NCI-H146 treated with DMSO at 0.1 percent for 48 hours (cell line): ENCODE measurements at regions not wholly inside any gene's neighbourhood (a gene's known extent, or its start where the extent isn't known, plus 50 kb on each side); places are given as distances from the start of the nearest gene placed in this dataset.
A peak's percentile ranks its signal among the peaks of the same experiment; 100 is the strongest.
"Not testable (repeated sequence)": the region's sequence is repeated elsewhere in the genome, so short reads cannot be mapped to it uniquely, and the experiment has no call there.

Experiments
- DNase-seq: peaks from one replicate; lab custom pipeline; 2025; ENCODE audit not compliant: unreplicated experiment; lab: John Stamatoyannopoulos, UW

DNA sequence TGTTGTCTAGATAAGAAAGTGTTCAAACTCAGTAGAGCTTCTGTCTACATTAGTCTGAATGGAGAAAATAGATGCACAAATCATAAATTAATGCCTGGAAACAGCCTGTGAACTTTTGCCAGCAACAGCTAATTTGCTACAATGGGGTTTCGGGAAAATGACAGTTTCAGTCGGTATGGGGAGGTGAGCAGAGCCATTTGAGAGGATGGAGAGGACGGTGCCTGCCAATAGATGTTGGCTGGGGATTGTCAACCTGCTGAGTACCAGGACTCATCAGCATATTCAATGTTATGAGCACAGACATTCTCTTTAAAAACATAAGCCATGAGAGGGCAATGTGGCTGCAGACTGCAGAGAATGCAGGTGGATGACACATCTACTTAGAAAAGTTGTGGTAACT, 230.3 kb upstream of the PCDH18 start:
- DNase-seq, result no peak

DNA sequence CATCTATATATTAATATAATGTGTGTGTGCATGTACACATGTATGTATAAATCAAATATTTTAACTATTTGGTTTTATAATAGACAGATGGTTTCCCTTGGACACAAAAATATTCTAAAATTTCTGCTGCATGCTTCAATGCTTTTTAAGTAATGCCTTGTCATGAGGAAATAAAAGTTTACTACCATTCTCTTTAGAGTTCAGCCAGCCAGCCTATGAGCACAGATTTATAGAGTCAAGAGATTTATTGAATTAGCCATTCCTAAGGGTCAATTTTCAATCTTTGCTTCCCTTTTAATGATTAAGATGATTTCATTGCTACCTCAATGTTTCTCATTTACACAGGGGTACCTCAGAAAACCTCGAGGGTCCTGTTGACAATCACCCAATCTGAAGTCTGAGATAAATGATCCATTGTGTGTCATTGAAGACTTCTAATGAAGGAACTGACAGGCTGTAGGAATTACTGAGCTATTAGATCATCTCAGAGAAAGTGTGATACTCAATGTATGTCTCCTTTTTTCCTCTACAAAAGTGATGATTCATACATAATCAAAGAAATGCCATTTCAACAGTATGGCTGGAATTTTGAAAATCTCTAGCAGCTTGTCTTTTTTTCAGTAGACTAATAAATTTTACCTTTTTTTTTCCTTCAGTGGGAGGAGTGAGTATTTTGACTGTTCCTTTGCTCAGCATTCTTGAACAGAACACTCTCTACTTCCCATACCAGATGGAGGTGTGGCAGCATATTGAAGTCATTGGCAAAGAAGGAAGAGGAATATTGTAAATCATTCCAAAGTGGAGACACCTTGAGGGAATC, 222.6 kb upstream of the PCDH18 start:
- no peak for DNase-seq

DNA sequence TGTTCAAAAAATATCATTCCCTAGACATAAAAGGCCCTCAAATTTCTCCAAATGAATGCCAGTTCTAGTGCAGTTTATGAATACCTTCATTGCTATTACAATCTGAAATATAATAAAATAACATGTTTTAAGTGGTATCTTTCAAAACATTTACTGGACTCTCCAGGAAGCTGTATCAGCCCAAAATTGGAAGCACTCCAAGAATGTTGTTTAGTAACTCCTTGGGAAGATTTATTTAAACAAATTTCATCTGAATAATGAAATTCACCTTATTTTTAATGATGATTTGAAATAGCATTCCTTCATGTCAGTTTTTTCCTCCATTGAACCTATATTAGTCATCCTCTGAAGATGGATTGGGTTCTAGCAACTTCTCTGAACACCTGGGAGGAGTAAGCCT, 217.2 kb upstream of the PCDH18 start:
- no peak for DNase-seq

DNA sequence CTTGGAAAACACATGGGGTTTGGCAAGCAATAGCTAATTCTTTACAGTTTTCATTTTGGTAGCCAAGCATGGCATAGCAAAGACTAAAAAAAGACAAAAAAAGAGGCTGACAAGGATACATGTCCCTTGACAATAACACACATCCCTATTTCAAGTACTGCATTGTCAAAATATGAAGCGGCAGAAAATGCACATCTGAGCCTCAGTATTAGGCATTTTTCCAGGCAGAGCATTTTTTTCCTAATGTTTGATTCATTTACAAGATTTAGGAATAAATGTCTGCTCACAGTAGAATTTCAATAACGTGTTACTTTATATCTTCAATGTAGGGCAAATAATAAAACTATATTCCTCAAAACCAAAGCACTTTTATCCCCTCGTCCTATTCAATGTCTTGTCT, 216.3 kb upstream of the PCDH18 start:
- no peak for DNase-seq

DNA sequence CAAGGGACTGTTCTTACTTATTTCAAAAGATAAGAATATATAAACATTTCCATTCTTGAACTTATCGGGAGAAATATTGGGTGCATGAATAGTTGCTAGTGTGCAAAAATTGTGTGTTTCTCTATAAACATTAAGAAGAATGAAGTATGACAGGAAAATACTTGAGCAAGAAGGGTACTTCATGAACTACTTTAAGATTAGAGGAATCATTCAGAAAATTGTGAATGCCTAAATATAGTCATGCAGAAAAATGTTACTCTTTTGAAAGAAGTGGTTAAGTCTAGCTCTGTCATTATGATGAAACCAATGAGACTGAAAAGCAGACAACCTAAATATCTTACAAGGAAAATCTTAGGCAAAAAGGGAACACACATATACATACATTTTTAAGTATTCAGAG, 207.8 kb upstream of the PCDH18 start:
- no peak for DNase-seq

DNA sequence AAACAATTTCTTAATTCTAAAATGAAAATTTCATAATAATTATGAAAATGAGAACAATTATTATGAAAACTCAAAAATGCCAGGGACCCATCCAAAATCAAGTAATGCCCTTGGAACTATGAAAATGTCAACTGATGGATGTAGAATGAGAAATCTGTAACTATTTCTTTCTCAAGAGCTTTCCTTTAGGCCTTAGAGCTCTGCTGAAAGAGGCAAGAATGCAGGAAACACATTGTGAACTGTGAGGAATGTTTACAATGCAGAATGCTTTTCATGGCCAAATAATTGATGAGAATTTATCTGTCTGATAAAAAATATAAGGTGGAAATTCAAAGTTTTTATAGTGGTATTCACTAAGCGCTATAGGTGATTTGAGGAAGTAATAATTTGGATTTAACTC, 207.1 kb upstream of the PCDH18 start:
- DNase-seq, result no peak

DNA sequence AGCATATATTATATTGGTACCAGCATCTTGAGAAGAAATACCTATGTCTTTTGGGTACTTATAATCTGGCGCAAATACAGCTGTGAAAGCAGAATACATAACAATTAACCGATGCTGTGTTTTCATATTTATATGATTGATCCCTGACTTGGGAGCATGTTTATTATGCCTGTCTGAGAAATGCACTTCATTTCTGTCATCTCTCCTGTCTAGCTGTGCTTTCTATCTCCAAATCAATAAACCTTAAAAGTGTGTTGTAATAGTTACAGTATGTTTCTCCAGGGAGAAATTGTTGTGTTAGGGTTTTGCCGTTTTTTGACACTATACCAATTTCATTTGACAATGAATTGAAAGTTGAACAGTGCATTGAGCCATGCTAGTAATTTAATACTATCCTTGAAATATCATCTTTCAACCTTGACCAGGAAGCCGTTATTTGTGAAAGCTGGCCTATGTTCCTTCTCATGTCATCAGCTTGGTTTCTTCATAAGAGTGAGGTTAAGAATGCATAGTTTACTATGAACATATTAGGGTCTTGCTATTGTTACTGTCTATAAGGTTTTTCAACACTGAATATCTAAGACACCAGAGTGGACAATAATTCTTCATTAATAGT, 206.2 kb upstream of the PCDH18 start:
- DNase-seq, result no peak

DNA sequence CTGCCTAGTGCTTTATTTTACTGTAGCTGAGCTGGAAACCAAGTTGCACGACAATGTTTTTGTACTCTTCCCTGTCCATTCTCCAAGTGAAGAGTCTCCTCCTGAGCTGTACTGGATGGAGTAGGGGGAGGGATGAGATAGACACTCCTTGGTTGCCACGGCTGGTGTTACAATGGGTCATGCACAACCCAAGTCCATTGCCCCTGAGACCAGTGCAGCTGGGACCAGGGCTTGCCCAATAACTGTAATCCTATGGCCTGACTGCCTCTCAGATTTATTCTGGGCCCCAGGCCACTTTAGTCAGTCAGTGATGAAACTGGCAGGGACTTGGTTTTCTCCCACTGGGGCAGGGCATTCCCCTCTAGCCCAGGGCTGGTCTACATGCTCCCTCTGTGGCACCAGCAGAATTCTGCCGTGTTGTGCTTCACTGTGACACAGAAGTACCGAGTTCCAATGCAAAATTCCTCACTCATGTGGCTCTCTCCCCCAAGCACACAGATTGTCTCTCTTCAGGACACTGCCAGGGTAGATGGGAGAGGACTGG, 203.3 kb upstream of the PCDH18 start:
- no peak for DNase-seq

DNA sequence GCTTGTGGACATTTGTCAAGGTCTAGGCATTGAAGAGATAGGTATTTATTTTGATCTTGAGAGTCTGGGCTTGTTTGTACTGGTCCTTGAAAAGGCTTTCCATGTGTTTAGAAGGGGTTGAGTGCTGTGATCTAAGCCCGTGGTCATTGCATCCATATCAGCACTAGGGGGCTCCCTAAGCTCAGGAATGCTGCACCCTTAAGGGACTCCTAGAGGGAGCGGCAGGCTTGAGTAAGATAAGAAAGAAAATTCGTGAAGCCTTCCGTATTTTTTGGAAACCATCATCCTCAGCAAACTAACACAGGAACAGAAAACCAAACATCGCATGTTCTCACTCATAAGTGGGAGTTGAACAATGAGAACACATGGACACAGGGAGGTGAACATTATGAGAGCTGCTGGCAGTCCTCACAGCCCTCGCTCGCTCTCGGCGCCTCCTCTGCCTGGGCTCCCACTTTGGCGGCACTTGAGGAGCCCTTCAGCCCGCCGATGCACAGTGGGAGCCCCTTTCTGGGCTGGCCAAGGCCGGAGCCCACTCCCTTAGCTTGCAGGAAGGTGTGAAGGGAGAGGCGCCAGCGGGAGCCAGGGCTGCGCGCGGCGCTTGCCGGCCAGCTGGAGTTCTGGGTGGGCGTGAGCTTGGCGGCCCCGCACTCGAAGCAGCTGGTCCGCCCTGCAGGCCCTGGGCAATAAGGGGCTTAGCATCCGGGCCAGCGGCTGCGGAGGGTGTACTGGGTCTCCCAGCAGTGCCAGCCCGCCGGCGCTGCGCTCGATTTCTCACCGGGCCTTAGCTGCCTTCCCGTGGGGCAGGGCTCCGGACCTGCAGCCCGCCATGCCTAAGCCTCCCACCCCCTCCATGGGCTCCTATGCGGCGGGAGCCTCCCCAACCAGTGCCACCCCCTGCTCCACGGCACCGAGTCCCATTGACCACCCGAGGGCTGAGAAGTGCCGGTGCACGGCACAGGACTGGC, 201.2 kb upstream of the PCDH18 start:
- not testable (repeated sequence) for DNase-seq

DNA sequence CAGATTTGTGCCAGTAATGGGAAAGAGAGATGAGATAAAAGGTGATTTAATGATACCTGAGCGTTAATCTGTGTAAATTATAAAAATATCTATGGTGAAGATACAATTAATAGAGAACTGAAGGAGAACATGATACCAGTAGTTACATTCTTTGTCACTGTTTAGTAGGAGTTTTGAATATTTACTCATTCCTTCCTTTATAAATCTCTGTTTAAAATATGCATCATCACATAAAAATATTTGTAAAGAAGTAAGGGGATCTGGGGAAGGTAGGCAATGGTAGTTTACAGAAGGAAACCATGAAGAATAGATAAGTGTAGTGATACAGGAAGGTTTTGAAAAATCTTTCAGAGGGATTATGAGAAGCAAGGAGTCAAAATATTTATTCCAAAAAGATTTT, 190.6 kb upstream of the PCDH18 start:
- no peak for DNase-seq

DNA sequence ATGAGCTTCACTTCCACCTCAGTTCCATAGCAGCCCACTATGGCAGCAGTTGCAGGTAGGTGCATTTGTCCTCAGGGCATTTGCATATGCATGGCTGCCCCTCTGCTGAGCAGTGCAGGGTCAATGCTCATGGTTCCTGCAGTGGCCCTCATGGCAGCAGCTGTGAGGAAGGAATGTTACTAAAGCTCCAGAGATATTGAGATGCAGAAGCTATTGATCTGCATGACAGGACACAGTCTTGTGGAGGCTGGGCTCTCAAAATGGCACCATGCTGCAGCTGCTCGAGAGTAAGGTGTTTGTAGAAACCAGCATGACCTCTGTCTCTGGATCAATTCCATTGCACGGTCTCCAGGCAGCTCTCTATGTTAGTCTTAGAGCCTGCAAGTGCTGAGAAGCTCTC, 179.2 kb upstream of the PCDH18 start:
- DNase-seq, result no peak

DNA sequence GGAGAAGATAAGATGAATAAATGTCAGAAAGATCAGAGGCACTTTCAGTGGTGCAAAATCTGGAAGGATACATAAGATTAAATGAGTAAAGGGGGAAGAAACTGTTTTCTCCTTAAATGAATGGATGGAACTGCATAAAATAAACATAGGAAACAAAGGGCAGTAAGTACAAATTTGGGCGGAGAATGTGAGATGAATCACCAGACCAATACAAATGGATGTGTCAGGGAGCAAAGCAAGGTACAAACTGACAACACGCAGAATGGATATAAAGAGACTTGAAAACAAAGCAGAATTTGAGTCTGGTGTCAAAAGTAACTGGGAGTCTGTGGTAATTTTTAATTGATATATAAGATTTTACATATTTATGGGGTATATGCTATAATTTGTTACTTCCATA, 175.3 kb upstream of the PCDH18 start:
- no peak for DNase-seq

DNA sequence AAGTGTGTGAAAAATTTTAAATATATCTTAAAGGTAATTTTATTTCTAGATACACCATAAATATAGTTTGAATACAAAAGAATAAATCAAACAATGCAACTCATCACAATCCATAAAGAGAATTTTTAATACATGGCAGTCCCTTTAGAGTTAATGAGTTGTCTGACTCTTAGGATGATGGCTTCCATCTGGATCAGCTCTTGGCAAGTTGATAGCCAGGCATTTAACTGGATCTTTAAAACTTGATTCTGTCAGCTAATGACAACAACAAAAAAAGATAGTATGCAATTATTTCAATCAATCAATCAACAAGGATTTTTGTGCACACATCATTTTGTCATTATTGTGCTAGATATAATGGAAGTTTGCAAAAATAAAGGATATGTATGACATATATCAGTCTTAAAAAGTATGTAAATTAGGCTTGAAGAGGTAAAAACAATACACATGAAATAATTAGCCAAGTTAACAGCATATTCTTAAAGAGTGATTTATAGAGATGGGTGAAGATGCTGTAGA, 174.9 kb upstream of the PCDH18 start:
- DNase-seq, result no peak

DNA sequence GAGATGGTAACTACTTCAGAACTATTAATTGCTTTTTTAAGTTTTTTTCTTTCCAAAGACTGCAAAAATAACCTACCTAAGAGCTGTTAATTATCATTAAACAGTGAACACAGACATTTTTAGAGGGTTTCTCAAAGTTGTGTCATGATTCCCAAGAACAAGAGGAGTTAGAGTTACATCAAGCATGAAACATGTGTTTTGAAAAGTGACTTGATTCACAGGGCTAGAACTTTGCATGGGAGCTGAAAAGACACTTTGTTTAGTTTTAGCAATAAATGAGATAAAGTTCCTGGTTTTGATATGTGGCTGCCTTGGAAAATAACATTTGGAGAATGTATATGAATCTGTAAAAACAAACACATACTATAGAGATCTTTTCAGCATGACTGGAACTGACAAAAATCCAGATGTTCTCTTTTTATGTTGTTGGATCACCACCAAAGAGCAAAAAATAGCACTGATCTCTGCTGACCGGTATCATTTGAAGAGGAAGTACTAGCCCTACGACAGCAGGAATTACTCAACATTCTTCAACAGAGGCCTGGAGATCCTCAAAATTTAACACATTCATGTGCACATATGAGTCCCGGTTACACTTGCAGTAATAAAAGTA, 173.0 kb upstream of the PCDH18 start:
- no peak for DNase-seq

DNA sequence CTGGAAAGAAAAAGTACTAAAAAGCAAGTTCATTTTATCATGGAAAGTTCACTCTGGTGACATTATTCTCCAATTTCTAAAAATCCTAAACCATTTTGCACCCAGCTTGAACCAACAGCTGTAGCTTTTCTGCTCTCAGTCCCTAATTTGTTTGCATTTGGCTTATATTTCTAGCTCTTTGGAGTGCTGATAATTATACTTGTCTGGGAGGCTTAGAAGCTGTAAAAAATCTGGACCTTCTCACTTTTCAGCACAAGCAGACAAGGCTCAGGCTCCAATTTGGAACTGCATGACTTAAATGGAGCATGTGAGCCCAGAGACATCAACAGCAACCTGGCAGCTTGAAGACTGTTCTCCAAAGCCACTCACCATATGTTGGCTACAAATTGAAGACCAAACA, 170.9 kb upstream of the PCDH18 start:
- DNase-seq, result peak; percentile 34

DNA sequence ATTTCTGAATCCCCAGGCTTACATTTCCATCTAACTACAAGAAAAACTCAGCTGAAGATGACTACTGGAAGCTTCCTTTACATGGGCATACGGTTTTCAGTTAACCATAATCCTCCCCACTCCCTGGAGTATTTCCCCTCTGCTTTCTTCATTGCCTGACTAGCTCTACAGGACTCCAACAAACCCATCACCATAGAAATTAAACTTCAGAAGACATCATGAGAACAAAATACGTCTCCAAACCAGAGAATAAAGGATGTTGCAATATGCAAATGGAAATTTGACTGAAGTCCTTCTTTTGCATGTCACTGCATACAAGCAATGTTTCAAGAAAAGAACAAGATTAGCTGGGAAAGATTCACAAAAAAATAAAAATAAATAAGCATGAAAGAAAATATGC, 170.2 kb upstream of the PCDH18 start:
- no peak for DNase-seq

DNA sequence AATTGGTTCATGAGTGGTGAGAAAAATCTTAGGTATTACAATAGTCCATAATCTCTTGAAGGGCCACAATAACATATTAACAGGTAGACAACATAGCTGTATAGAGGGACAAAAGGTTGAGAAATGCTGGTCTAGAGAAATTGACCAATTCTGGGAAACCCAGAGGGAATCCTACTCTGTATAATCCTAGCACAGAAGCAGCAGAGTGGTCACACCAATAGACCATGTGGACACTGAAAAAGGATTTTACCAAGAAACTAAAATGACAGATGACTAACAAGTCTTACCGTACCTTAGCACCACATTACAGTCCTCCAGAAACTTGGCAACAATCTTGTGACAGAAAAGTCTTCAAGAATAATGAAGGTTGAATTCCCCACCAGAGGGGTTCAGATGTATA, 169.1 kb upstream of the PCDH18 start:
- no peak for DNase-seq

DNA sequence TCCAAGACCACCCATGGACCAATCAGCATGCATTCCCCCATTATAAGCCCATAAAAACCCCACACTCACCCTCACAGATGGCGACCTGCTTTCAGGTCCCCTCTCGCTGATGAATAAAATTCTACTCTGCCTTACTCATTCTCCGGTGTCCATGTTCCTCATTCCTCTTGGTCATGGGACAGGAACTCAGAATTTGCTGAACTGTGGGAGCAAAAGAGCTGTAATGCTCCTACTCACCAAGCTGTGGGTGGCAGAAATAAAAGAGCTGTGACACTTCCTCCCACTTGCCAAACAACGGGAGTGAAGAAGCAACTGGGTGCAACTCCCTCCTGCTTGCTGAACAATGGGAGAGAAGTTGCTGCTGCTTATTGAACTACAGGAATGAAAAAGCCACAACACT, 168.5 kb upstream of the PCDH18 start:
- DNase-seq, result no peak

DNA sequence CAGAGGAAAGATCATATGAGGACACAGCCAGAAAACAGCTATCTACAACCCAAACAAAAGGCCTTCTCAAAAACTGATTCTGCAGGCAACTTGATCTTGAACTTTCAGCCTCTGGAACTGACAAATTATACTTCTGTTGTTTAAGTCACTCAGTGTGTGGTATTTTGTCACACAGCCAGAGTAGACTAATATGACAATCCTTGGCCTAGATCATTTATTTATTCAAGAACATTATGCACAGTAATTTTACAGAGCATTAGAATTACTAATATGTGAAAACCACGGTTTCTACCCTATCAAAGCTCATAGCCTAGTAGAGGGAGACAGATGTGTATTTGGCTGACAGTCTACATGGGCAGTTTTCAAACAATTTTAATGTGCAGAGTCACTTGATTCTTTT, 167.8 kb upstream of the PCDH18 start:
- no peak for DNase-seq

DNA sequence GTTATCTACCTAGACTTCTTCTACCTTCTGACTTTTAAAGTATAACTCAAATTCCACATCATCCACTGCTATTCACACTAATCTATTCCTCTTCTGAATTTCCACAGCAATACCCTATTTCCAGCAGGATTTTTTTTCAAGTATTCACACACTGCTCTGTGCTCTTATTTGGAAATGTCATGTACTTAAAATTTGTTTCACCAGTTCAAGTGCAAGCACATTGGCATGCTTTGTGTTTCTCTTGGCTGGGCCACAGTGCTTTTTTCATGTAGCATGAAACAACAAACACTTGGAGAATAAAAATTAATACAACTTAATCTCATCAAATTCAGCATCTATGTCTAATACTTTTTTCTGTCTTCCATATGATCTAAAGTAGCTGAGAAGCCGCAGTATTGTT, 161.8 kb upstream of the PCDH18 start:
- no peak for DNase-seq

DNA sequence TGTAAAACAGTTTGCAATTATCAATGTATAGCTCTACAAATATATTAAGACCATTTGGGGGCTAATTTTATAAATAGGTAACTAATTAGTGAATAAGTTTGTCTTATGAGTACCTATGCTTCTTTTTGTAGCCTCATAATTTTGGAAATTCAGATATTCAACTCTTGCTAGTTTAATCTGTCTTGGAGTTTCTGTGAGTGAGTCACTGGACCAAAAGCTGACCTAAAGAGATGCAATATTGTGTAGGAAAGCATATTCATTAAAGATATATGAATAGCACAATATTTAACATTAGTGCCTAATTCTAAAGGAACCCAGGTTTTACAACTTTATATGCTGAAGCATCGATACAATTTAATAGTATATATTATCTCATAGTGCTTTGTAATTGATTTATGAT, 161.3 kb upstream of the PCDH18 start:
- DNase-seq, result no peak
